ENCODE measurements at regions not wholly inside any gene's neighbourhood (a gene's known extent, or its start where the extent isn't known, plus 50 kb on each side); places are given as distances from the start of the nearest gene placed in this dataset.

DNA sequence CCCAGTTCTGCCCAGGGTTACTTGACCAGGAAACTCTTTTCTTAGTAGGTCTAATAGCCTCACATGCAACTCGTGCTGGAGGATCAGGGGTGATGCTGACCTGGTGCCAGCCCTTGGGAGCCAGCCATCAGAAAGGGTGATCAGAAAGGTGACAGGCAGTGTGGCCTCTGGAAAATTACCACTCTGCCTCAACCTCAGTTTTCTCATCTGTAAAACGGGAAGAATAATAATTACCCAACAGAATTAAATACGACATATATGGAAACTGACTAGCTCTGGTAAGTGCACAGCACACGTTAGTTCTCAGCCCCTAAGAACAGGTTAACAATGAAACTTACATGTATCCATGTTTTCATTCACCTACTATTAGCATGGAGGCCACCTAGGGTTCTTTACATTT, 157.6 kb downstream of the EN1 start:
- POLR2A ChIA-PET, result no interaction called here
- no peak for DNase-seq (ENCODE audit: low read depth, low spot score)
- TF ChIP-seq, protein P1, sequence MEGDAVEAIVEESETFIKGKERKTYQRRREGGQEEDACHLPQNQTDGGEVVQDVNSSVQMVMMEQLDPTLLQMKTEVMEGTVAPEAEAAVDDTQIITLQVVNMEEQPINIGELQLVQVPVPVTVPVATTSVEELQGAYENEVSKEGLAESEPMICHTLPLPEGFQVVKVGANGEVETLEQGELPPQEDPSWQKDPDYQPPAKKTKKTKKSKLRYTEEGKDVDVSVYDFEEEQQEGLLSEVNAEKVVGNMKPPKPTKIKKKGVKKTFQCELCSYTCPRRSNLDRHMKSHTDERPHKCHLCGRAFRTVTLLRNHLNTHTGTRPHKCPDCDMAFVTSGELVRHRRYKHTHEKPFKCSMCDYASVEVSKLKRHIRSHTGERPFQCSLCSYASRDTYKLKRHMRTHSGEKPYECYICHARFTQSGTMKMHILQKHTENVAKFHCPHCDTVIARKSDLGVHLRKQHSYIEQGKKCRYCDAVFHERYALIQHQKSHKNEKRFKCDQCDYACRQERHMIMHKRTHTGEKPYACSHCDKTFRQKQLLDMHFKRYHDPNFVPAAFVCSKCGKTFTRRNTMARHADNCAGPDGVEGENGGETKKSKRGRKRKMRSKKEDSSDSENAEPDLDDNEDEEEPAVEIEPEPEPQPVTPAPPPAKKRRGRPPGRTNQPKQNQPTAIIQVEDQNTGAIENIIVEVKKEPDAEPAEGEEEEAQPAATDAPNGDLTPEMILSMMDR (IDR thresholded peaks at IDR 0.05; ENCODE audit: insufficient read depth, low read length, missing control alignments), result no peak
- CTCF ChIA-PET, result no interaction called here
- H3K4me3 ChIP-seq (ENCODE audit: low read depth, low read length), result no peak overlapping the region

DNA sequence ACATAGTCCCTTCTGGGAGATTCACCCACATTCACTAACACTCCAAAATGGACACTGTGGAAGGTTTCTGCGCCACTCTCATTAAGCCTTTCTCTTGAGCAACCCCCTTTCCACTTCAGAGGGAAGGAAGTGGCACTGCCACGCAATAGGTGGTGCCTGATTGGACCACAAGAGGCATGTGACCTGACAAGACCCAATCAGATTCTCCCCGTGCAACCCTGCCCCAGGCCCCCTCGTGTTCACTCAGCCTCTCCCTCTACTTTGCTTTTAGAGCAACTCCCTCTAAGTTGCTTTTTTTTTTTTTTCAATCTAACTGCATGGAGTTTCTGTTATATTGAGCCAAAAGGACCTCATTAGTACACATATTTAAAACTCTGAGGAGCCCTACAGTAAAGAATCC, 158.0 kb downstream of the EN1 start:
- no peak overlapping the region for H3K4me3 ChIP-seq (ENCODE audit: low read depth, low read length)
- ChIA-PET CTCF (no interaction called here), POLR2A (no interaction called here)
- no peak for DNase-seq (ENCODE audit: low read depth, low spot score)
- TF ChIP-seq, protein P1 (IDR thresholded peaks at IDR 0.05; ENCODE audit: insufficient read depth, low read length, missing control alignments), result no peak

DNA sequence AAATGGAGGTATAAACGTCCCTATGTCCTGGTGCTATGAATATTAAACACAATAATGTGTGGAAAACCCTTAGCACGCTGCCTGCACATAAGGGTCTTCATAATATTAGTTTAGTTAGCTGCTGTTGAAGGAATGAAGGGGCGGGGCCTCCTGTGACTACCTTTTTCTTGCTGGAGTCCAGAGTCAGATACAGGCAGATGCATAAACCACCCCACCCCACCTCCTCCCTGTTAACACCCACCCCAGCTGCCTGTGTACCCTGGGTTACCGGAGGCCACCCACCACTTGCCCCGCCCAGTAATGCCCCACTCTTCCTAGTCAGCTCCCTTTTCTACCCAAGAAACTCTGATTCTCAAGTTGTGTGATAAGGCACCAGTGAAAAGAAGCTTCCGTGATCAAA, 158.4 kb downstream of the EN1 start:
- POLR2A ChIA-PET, result no interaction called here
- H3K4me3 ChIP-seq (ENCODE audit: low read depth, low read length), result no peak overlapping the region
- CTCF ChIA-PET, result no interaction called here
- DNase-seq (ENCODE audit: low read depth, low spot score), result no peak
- TF ChIP-seq, protein P1 (IDR thresholded peaks at IDR 0.05; ENCODE audit: insufficient read depth, low read length, missing control alignments), result no peak

DNA sequence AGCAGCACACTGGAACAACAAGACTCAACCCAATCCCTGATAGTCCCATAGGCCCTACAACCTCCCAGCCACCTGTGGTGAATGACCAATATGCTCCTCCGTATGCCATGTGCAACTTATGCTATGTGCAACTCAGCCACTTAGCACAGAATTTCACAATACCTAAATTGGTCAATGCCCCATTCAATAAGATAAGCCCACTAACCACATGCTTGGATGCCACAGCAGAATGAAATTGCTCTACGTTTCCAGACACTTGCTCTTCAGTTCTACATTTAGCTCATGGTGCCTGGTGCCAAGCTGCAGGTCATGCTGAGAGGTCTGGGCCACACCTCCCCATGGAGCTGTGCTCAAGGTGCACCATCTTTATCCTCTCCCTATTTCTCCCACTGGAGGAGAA, 159.8 kb downstream of the EN1 start:
- H3K4me3 ChIP-seq (ENCODE audit: low read depth, low read length), result no peak overlapping the region
- ChIA-PET POLR2A (no interaction called here), CTCF (interaction anchor here (1.3 kb wide), 1 partner anchor 9 kb away, joined by 4 read pairs; no protein-coding TSS in a partner anchor)
- DNase-seq (ENCODE audit: low read depth, low spot score), result no peak
- TF ChIP-seq, protein P1 (IDR thresholded peaks at IDR 0.05; ENCODE audit: insufficient read depth, low read length, missing control alignments), result no peak

DNA sequence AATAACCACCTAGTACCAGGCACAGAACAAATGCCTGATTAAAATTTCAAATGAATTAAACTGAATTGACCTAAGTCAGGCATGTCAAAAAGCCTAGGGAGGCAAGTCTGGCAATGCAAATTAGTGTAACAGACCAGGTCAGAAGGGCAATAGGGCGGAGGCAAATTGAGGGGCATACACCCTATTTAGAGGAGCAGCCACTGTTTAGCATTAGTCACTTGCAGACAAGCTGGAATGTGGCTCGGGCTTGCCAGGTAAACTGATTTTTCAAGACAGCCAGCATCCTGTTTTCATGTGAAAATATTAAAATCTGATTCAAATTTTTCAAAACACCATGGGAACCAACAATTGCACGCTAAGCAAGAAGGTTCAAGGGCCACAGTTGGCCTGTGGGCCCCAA, 160.3 kb downstream of the EN1 start:
- POLR2A ChIA-PET, result no interaction called here
- DNase-seq (ENCODE audit: low read depth, low spot score), result no peak
- CTCF ChIA-PET, result no interaction called here
- TF ChIP-seq, protein P1 (IDR thresholded peaks at IDR 0.05; ENCODE audit: insufficient read depth, low read length, missing control alignments), result no peak
- no peak overlapping the region for H3K4me3 ChIP-seq (ENCODE audit: low read depth, low read length)

DNA sequence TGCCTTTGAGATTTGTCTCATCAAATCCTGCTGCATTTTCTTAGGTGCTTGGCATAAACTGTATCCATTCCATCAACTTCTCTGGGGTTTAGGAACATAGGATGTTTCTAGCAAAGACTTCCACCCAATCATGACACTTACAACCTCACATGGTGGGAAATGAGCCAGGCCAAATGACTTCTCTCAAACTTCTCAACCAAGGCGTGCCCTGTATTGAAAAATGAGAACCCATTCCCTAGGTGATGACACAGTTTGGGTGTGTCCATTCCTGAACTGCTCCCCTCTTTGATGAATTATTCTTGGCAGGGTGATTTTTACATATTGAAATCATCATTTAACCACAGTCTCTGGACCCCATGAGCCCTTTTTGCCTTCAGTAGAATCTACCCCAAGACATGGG, 161.1 kb downstream of the EN1 start:
- POLR2A ChIA-PET, result no interaction called here
- CTCF ChIA-PET, result no interaction called here
- DNase-seq (ENCODE audit: low read depth, low spot score), result no peak

More for the DNA sequence above, 161.1 kb downstream of the EN1 start:
- TF ChIP-seq, protein P1 (IDR thresholded peaks at IDR 0.05; ENCODE audit: insufficient read depth, low read length, missing control alignments), result no peak
- H3K4me3 ChIP-seq (ENCODE audit: low read depth, low read length), result no peak overlapping the region

Measured in AG04449 (cell line).